ENCODE measurements at regions not wholly inside any gene's neighbourhood (a gene's known extent, or its start where the extent isn't known, plus 50 kb on each side); places are given as distances from the start of the nearest gene placed in this dataset.

DNA sequence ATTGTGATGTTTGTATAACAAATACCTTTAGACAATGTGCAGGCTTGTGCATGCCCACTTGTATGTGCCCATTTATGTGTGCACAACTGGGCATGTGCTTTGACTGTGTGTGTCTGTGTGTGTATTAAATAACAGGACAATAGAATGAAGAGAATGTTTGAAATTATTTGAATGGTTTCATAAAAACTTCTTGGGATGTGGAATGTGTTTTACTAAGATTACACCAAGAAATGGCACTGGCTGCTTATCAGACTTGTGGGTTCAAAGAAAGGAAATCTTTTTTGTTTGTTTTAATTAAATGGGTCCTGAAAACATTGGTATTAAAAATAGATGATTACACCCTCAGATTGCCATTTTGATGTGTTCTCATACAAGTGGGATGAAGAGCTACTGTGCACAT is 191.6 kb upstream of the CCN2 start:
- intact Hi-C loops (cut with DNase I) = no loop called here
- no peak overlapping the region for H3K27ac ChIP-seq
- H3K27me3 ChIP-seq = no peaks in the 10 kb centered on the region
- H3K9me3 ChIP-seq = no peaks in the 10 kb centered on the region
- no peak overlapping the region for H3K4me3 ChIP-seq
- TF ChIP-seq POLR2AphosphoS5 (IDR thresholded peaks at IDR 0.05; ENCODE audit: insufficient read depth in 1 of 2, low read depth in 1 of 2) (no peak), POLR2A (IDR thresholded peaks at IDR 0.05) (no peak)
- TF ChIP-seq, protein P1, sequence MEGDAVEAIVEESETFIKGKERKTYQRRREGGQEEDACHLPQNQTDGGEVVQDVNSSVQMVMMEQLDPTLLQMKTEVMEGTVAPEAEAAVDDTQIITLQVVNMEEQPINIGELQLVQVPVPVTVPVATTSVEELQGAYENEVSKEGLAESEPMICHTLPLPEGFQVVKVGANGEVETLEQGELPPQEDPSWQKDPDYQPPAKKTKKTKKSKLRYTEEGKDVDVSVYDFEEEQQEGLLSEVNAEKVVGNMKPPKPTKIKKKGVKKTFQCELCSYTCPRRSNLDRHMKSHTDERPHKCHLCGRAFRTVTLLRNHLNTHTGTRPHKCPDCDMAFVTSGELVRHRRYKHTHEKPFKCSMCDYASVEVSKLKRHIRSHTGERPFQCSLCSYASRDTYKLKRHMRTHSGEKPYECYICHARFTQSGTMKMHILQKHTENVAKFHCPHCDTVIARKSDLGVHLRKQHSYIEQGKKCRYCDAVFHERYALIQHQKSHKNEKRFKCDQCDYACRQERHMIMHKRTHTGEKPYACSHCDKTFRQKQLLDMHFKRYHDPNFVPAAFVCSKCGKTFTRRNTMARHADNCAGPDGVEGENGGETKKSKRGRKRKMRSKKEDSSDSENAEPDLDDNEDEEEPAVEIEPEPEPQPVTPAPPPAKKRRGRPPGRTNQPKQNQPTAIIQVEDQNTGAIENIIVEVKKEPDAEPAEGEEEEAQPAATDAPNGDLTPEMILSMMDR (IDR thresholded peaks at IDR 0.05) = no peak
- no peak for DNase-seq (ENCODE audit: extremely low spot score in 2 of 2)
- no peaks in the 10 kb centered on the region for H3K36me3 ChIP-seq
- H3K4me1 ChIP-seq = no peaks in the 10 kb centered on the region

DNA sequence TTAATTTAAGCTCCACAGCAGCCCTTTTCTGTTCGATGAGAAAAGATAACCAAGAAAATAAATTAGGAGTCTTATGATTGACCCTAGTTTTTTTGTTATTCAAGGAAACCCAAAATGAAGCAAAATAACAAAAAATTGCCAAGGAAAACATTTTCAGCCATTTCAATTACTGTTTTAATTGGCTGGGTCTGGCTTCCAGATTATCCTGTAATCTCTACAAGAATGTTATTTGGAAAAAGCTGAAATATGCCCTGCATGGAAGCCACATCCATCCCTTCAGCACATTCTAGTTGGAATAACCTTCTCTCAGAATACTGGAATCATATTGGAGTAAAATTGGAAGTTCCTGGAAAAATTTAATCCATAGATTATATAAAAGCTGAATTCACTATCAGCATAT is 191.1 kb upstream of the CCN2 start:
- Histone ChIP-seq H3K4me3 (no peak overlapping the region), H3K9me3 (no peaks in the 10 kb centered on the region), H3K27me3 (no peaks in the 10 kb centered on the region), H3K4me1 (no peaks in the 10 kb centered on the region), H3K27ac (no peak overlapping the region), H3K36me3 (no peaks in the 10 kb centered on the region)
- intact Hi-C loops (cut with DNase I) = no loop called here
- no peak for DNase-seq (ENCODE audit: extremely low spot score in 2 of 2)
- TF ChIP-seq, protein P1 (IDR thresholded peaks at IDR 0.05) = no peak
- TF ChIP-seq POLR2A (IDR thresholded peaks at IDR 0.05) (no peak), POLR2AphosphoS5 (IDR thresholded peaks at IDR 0.05; ENCODE audit: insufficient read depth in 1 of 2, low read depth in 1 of 2) (no peak)

DNA sequence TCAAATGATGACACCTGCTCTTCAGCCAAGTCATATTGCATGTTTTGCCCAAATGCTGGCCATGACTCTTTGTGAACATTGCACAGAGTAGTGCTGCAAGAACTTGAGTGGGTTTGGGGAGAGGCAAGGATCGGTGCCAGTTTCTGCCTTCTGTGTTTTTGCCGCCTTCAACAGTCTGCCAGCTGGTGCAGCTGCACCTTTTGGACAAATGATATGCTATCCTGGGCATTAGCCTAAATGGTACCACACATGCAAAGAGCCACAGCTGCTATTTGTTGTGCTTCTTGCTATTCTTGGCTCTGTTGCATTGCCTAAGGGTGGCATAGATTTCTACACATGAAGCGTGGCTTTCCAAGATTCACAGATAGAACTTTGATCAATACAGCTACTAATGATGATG is 189.0 kb upstream of the CCN2 start:
- no peaks in the 10 kb centered on the region for H3K36me3 ChIP-seq
- H3K4me3 ChIP-seq = no peak overlapping the region
- no peaks in the 10 kb centered on the region for H3K9me3 ChIP-seq
- DNase-seq (ENCODE audit: extremely low spot score in 2 of 2) = no peak
- intact Hi-C loops (cut with DNase I) = no loop called here
- H3K27ac ChIP-seq = no peak overlapping the region
- no peaks in the 10 kb centered on the region for H3K4me1 ChIP-seq
- H3K27me3 ChIP-seq = no peaks in the 10 kb centered on the region
- TF ChIP-seq, protein P1 (IDR thresholded peaks at IDR 0.05) = no peak
- no peak for TF ChIP-seq POLR2A (IDR thresholded peaks at IDR 0.05)
- no peak for TF ChIP-seq POLR2AphosphoS5 (IDR thresholded peaks at IDR 0.05; ENCODE audit: insufficient read depth in 1 of 2, low read depth in 1 of 2)

- Histone ChIP-seq H3K27me3 (no peaks in the 10 kb centered on the region), H3K9me3 (no peaks in the 10 kb centered on the region), H3K4me1 (no peaks in the 10 kb centered on the region), H3K4me3 (no peak overlapping the region), H3K27ac (no peak overlapping the region), H3K36me3 (no peaks in the 10 kb centered on the region)
- DNase-seq (ENCODE audit: extremely low spot score in 2 of 2) = no peak
- intact Hi-C loops (cut with DNase I) = no loop called here
- TF ChIP-seq POLR2AphosphoS5 (IDR thresholded peaks at IDR 0.05; ENCODE audit: insufficient read depth in 1 of 2, low read depth in 1 of 2) (no peak), POLR2A (IDR thresholded peaks at IDR 0.05) (no peak)
- TF ChIP-seq, protein P1 (IDR thresholded peaks at IDR 0.05) = no peak
These were observed 188.4 kb upstream of the CCN2 start for GRCh38 chr6:132139611-132140010.

DNA sequence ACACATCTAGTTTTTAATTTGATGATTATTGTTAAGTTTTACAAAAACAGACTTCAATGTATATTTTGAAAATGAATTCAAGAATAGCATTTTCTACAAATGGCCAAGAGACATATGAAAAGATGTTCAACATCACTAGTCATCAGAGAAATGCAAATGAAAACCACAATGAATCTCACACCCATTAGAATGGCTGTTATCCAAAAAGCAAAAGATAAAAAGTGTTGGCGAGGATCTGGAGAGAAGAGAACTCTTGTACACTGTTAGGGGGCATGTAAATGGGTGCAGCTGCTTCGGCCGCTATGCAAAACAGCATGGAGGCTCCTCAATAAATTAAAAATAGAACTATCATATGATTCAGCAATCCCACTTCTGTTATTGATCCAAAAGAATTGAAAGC is 185.8 kb upstream of the CCN2 start:
- H3K36me3 ChIP-seq = no peaks in the 10 kb centered on the region
- peaks cover 17% of the 10 kb centered on the region for H3K4me1 ChIP-seq

More for the DNA sequence above, 185.8 kb upstream of the CCN2 start:
- Histone ChIP-seq H3K27ac (no peak overlapping the region), H3K9me3 (no peaks in the 10 kb centered on the region), H3K27me3 (no peaks in the 10 kb centered on the region), H3K4me3 (no peak overlapping the region)
- DNase-seq (ENCODE audit: extremely low spot score in 2 of 2) = no peak
- intact Hi-C loops (cut with DNase I) = no loop called here
- TF ChIP-seq POLR2AphosphoS5 (IDR thresholded peaks at IDR 0.05; ENCODE audit: insufficient read depth in 1 of 2, low read depth in 1 of 2) (no peak), POLR2A (IDR thresholded peaks at IDR 0.05) (no peak)
- TF ChIP-seq, protein P1 (IDR thresholded peaks at IDR 0.05) = no peak

All from vagina (tissue), 2 donors.